Activated CD4-positive, CD25-positive, alpha-beta regulatory T cell treated with anti-CD3 and anti-CD28 coated beads, Interleukin-2, amount 50 U/mL, for 24 hours (primary cell): ENCODE measurements at regions not wholly inside any gene's neighbourhood (a gene's known extent, or its start where the extent isn't known, plus 50 kb on each side); places are given as distances from the start of the nearest gene placed in this dataset.

Experiments
- ATAC-seq, 2 donors: fragments of 150-1000 bp; cut with Tn5 transposase; one replicate each; pipeline ENCODE4 v1.10.0; 2021; ENCODE audit warnings: mild to moderate bottlenecking in 1 of 2, moderate library complexity in 1 of 2

DNA sequence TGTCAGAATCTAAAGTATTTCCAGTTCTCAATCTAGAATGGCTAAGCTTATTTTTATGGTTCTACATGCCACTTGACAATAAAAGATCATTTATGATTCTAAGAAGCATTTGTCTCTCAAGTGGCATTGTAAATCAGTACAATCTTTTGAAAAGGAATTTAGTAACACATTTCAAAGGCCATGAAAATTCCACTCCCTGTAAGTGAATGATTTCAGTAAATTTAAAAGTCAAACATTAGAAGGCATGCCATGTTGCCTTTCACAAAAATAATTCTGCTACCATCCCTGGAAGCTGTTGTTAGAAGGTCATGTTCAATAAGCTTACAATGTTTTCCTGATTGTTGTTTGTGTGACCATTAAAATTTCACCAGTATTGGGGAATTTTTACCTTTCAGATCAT, 142.9 kb downstream of the RPIA start:
- no peak for ATAC-seq

DNA sequence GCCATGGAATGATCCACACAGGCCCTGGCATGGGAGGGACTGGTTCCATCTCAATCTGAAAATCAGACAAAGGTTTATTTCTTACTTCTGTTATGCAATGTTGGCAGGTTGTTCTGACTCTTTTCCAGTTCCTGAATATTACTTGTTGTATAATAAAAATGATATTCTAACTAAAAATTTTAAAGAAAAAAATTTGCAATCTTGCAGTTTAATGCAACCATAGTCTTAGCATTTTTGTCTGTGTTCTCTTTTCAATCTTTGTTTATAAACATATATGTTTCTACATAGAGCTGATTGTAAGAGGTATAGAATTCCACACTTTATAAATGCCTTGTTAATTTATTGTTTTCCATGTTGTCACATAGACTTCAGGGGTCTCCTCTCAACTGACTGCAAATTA, 143.4 kb downstream of the RPIA start:
- ATAC-seq = no peak

DNA sequence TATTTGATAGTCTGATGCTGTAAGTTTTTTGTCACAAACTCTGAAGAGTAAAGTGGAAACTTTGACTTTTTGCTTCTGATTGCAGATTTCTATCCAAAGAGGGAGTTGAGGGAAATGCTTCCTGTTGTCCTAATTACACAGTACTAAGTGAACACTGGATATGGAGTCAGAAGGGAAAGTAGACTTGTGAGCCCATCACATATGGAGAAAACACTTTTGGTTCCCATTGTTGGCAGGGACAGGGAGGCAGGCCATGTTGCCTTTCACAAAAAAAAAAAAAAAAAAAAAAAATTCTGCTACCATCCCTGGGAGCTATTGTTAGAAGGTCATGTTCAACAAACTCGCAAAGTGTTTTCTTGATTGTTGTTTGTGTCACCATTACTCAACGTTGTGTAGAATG, 144.3 kb downstream of the RPIA start:
- no peak for ATAC-seq

DNA sequence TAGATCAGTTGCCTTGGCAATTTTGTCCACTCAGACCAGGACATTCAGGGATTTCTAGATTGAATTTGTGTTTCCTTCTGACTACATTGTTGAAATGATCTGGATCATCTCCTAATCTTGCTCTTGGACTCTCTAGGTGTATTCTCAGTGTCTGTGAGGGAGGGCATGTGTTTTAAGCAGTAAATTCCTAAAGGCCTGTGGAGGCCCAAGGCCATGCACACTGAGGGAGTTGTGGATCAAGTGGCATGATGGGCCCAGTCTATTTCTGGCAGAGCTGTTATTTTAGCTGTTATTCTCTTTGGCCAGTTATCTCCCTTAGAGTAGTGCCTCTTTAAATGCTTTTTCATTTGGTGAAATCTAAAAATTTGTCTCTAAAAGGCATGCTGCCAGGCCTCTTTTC, 144.9 kb downstream of the RPIA start:
- no peak for ATAC-seq

DNA sequence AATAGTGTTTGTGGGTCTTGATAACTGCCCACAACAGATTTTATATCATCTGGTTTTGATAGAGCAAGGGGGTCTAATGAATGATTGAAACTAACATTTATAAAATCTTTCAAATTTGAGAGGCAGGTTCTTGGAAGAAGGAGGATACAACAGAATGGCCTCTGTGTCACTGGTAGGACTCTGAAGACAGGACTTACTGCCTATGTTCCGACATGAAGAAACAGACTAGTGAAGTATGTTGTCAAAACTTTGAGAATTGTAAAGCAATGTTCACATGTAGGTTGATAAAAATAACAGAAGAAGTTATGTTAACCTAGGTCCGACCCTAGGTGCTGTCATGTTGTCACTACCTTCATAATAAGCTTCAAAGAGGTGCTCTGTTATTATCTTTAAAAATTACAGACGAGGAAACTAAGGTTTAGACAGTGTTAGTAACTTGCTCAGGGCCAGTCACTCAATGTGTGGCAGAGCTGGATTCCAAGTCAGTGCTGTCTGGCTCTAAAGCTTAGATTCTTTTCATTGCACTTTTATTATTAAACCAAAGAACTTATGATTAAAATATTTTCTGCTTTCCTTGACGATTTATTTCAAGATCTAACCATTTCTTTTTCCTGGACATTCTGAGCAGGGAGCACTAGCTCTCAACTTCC, 146.2 kb downstream of the RPIA start:
- ATAC-seq = no peak

DNA sequence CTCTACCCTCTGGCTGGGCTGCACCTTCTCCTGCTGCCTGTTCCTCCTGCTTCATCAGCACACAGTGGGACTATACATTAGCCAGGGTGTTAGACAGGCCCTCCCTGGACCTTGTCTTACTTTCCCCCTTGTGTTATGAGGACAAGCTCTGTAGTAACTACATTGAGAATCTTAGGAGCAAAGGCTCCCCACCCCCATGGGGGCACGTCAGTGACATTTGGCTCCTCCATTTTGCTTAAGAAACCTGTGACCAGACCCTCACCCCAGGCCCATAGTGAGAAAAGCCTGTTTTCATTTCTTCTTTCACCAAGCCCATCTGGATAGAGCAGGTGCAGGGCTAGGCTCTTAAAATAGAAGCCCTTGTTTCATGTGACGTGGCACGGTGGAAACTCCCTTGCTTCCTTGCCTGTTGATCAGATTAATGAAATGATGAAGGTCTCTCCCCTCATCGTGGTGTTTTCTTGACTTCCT, 146.7 kb downstream of the RPIA start:
- peak; percentile 67 to 79 for ATAC-seq

DNA sequence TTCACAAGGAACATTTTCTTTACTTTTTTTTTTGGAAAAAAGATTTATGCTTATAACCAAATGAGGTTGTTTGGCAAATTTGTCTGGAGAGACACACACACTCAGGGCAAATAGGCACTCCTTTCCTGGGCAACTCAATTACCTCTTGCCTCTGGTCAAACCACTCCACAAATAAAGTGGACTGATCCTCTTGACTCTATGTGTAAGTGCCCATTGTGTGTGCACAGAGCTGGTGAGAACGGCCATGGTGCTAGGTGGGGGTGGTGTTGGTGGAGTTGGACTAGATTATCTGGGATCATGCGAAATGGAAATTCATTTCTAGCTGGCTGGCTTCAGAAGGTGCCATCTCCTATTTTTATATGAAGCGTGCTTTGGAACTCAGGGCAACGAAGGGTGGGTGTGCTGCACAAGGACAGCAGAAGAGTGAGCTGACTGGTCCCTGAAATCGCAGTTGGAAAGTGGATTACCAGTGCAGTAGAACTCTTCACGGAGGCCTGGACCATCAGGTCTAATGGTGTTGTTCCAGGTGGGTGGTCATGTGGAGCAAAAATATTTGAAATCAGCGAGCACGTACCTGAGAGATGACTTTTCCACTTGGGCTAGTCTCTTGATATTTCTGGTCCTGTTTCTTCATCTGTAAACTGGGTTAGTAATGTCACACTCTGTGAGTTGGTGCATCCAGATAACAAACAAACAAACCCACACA, 149.9 kb downstream of the RPIA start:
- ATAC-seq = no peak

DNA sequence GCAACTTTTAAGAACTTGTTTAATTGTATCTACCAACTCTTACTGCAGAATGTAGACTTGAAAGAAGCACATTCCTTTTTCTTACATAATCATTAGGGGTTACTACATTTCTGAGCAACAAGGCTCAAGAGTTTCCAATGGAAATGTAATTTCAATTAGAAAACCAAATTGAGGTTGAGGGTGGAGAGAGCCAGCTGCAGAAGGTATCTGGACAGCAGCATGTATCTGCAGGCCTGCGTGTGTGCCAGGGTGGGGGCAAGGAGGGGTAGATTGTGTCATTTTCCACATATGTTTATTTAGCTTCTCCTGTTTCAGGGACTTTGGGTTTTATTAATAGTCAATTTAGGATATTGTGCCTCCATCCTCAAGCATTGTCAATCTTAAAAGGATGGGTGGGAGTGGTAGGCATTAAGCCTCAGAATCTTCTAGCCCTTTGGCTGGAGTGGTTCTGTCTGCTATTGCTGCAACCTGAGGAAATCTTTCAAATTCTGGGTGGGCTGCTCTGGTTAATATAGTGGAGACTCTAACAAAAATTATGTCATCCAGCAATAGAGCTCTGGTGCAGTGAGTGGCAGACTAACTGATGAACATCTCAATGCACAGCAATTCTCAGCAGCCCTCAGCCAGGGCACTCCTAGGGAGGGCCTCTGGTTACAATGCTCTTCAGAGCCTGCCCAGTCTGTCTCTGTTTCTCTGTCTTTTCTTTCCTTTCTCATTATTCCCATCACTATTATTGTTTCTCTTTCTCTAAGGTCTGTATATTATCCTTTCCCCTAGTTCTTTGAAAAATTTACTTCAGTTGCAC, 151.4 kb downstream of the RPIA start:
- ATAC-seq = no peak

DNA sequence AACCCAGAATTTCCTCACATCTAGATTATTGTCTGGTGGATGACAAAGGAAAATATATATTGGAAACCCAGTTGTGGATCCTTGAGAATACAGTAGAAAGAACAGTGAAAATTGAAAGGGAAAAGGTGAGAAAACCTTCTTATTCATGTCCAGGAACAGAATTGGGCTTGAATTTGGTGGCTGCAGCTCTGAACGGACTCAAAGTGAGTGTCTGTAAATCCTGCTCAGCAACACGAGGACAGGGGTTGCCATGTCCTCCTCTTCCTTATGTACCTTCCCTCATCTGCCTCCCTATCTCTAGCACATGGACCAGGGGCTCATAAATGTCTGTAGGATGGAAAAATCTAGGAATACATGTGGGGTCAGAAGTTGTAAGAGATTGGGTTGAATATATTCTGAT, 152.2 kb downstream of the RPIA start:
- no peak for ATAC-seq

DNA sequence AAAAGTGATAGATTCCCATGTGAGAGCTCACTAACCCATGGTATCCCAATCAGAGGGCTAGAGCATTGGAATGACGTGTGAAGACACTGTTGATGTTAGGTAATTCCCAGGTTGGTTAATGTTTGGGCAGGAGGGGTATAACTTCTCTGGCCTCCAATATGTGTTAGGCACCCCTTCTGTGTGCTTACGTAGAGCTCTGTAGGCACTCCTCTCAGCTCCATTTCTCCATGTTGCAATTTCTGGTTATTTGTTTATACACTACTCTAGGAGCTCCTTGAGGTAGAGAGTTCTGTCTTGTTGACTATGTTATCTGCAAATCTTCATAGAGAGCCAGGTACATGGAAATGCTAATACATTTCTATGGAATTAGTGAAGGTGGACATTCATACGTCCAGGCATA, 153.5 kb downstream of the RPIA start:
- no peak for ATAC-seq

DNA sequence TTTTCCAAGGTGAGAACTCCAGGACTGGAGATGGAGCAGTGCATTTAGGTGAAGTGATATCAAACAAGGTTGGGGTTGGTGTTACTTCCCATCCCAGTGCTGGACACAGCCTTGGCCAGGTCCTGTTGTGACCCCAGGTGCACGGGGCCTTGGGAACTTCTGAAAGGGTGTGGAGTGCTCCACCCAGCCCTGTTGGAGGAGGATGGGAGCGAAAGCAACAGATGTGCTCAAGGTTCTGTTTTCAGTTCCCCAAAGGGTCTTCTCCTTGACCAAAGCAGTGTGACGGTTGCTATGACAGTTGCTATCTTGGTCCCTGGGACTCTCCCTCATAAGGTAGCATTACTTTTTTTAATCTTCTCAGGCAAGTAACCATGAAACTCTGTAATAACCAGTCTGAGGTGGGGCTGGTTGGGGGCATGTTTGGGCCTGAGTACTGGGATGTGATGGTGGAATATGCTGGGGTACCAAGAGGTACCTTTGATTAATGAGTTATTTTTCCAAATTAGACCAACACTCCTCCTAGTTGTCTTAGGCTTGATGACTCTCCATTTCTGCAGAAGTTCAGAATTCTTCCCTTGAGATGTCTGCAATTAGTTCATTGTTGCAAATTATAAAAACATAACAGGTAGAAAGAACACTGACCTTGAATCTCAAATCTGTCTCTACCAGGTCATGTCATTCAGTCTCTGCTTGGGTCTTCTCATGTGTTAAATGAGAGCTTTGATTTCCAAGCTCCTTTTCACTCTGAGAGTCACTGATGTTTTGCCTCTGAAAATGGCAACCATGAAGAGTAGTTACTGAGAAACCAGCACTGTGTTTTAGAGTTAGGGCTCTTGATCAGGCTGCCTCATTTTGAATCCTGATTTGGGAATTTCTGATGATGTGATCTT, 154.5 kb downstream of the RPIA start:
- ATAC-seq = peak; percentile 35 to 45

DNA sequence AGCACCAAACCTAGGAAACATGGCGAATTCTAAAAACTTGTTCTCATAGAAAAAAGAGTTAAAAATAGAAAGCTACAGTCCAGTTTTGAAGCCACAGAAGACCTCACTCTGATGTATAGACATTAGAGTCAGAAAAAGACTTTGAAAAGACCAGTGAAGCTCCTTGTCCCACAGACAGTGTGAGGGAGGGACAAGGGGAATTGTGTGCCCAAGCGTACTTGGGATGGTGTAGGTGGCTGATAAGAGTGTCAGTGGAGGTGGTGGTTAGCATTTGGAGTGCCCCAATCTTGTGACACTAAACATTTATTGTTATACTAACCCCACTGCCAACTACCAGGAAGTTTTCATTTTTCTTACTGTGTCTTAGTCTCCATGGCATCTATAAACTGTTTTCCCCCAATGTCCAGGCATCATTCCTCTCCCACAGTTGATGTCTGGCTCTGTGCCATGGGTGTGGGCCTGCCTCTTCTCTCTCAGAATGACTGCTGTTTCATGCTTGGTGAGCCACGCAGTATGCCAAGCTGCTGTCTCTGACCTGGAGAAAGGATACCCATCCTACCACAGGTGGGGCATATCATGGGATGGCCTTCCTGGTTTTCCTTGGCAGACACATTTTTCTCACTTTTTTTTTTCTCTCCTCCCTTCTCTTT, 161.4 kb downstream of the RPIA start:
- ATAC-seq = no peak

DNA sequence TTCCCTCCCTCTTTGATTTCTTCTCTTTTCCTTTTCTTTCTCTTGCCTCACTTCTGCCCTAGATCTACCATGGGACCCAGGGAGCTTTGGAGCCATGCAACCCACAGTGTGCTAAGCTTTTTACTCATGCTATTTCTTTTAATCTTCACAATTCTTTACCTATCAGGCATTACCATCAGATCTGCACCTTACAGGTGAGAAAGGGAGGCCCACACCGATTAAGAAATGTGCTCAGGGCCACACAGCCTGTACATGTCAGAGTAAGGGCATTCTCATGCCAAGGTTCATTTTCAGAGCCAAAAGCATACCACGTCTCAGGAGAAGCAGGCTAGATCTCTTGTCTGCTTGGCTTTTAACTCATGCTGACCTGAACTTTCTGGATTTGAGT, 161.9 kb downstream of the RPIA start:
- ATAC-seq = no peak

DNA sequence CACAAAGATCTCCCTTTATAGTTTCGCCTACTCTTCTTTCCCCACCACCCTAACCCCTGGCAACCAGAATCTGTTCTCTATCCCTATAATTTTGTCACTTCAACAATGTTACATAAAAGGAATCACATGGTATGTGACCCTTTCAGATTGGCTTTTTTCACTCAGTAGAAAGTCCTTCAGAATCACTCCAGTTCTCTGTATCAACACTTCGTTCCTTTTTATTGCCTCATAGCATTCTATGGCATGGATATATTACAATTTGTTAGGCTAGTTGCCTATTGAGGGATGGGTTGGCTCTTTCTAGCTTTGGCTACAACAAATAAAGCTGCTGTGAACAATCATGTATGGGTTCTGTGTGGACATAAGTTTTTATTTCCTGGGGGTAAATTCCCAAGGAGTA, 163.1 kb downstream of the RPIA start:
- no peak for ATAC-seq

DNA sequence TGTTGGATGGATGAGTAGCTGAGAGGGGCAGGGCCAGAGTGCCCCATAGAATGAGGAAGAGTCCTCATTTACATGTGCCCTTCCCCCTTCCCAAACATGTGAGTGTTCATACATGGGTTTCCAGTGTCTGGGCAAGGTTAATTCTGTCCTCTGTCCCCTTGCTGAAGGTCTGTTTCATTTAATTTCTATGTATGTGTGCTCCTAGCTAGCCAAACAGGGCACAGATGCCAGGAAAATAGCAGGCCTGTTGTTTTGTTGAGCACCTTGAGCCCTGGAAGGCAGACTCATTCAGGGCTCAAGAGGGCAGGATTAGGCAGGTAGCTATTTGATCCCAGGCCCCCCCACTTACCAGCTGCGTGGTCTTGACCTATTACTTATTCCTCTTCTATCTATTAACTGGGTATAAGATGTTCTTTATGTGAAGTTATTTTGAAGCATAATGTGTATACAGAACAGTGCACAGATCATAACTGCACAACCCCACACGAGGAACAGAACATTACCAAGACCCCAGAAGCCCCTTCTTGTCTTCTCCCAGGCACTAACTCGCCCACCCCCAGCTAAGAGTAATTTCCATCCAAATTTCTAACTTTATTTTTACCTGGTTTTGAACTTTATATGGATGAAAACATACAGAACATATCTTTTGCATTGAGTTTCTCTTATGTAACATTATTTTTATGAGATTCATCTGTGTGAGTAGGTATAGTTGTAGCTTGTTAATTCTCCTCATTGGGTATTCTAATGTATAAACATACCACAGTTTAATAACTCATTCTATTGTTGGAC, 164.3 kb downstream of the RPIA start:
- ATAC-seq = no peak

DNA sequence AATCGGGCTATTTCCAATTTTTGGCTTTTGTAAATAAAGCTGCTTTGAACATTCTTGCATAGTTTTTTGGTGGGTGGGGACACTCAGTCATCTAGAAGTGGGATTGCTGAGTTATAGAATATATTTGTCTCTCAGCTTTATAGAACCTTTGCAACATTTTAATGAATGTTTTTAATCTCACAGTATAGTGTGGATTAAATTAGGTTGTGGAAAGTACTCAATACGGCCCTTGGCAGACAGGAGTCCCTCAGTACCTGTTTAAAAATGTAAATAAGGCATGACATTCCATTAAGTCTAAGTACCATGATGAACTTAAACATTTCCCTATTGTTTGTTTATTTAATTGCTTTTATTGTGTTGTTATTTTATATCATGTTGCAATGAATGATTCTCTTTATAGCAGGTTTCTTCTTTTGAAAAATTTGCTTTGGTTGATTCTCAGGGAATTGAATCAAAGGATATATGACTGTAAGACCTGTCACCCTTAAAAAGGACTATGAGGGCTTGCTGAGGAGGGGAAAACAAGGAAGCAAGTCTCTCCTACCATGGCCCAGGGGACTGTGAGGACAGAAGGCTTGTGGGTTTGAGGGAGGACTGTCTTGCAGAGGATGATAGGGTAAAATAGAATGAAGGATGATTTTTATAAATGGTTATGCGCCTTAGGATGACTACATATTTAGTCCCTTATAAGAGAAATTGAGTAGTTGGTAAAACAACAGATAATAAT, 165.1 kb downstream of the RPIA start:
- no peak for ATAC-seq

DNA sequence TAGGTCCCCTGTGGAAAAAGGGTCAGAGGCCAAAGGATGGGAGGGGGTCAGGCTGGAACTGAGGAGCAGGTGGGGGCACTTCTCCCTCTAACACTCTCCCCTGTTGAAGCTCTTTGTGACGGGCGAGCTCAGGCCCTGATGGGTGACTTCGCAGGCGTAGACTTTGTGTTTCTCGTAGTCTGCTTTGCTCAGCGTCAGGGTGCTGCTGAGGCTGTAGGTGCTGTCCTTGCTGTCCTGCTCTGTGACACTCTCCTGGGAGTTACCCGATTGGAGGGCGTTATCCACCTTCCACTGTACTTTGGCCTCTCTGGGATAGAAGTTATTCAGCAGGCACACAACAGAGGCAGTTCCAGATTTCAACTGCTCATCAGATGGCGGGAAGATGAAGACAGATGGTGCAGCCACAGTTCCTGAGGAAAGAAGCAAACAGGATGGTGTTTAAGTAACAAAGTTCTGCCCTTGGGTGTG, 165.8 kb downstream of the RPIA start:
- no peak for ATAC-seq

DNA sequence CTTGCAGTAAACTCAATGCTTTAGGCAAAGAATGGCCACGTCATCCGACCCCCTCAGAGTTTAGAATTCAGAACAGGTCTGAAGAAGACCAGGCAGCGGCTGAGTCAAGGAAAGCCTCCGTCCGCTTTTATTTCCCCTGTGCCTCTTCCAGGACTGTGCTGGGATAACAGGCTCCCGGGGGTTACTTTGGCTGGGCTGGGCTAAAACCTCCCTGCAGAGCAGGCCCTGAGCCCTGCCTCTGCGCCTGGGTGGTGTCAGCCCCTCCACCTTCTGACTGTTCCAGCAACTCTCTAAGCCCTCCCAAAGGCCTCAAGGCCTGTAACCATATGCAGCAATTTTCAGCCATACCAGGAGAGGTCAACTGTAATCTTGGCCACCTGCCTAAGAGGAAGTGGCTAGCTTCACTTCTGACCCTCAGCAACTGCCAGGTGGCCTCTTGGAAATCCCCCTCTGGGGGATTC, 166.5 kb downstream of the RPIA start:
- no peak for ATAC-seq

DNA sequence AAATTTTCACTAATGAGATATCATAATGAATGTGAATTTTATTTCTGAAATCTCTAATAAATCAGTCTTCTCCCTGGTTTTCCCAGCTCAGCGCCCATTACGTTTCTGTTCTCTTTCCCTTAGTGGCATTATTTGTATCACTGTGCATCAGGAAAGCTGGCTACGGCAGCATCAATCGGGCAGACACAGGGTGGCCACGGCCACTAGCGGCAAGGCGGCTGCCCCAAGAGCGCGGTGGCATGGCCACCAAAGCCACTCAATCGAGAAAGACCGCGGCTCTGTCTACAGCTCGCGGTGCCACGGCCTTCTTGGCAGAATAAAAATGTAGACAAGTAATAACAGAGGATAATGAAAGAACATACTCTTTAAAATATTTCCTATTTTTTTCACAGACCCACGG, 168.0 kb downstream of the RPIA start:
- ATAC-seq = no peak

DNA sequence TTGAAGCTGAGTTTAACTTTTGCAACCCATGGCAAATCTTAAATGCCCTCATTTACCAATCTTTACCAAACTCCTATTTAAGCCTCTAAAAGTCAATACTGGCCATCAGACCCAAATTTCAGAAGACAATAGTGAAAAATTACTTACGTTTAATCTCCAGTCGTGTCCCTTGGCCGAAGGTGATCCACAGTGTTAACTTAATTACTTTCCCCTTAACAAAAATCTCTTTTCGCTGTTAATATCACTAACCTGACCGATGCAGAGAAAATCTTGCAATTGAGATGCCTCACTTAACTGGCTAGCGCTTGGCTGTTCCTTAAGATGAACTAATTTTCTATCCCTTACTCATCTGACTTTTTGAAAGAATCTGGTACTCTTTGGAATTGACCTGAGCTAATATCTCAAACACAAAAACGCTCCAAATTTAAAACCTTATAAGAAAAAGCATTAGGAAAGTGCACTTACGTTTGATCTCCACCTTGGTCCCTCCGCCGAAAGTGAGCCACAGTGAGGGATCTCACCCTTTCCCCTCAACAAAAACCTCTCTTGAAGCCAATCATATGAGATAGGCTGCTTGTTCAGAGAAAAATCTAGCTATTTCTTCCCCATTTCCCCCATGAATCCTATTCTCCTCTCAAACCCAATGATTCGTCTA, 169.1 kb downstream of the RPIA start:
- ATAC-seq = no peak
